Trophoblast cell (in vitro differentiated cells and primary cell): ENCODE measurements at regions not wholly inside any gene's neighbourhood (a gene's known extent, or its start where the extent isn't known, plus 50 kb on each side); places are given as distances from the start of the nearest gene placed in this dataset.

Experiments used
- DNase-seq, 2 donors: peaks; one replicate each; pipeline ENCODE4 v3.0.0-alpha.2; 2016
- H2AFZ ChIP-seq: 2 replicates; pipeline ENCODE4 v1.6.1; 2013; ENCODE audit warnings: low read length, moderate library complexity, mild to moderate bottlenecking; ENCODE audit not compliant: insufficient read depth, poor library complexity
- H2AK5ac ChIP-seq: 2 replicates; pipeline ENCODE4 v1.6.1; 2013; ENCODE audit warnings: mild to moderate bottlenecking, low read length
- H2BK120ac ChIP-seq: 2 replicates; pipeline ENCODE4 v1.6.1; 2013; ENCODE audit warnings: low read length, mild to moderate bottlenecking, moderate library complexity; ENCODE audit not compliant: insufficient read depth, poor library complexity
- H2BK12ac ChIP-seq: 2 replicates; pipeline ENCODE4 v1.6.1; 2013; ENCODE audit warnings: mild to moderate bottlenecking, low read length, moderate library complexity
- H2BK5ac ChIP-seq: 2 replicates; pipeline ENCODE4 v1.6.1; 2013; ENCODE audit warnings: low read length, low read depth, moderate library complexity, mild to moderate bottlenecking; ENCODE audit not compliant: poor library complexity
- H3K14ac ChIP-seq: 2 replicates; pipeline ENCODE4 v1.6.1; 2013; ENCODE audit warnings: mild to moderate bottlenecking, low read length
- H3K18ac ChIP-seq: 2 replicates; pipeline ENCODE4 v1.6.1; 2013; ENCODE audit warnings: mild to moderate bottlenecking, low read length
- H3K23ac ChIP-seq: 2 replicates; pipeline ENCODE4 v1.6.1; 2013; ENCODE audit warnings: low read length
- H3K27ac ChIP-seq: 2 replicates; pipeline ENCODE4 v1.5.1; 2013; ENCODE audit warnings: low read depth, mild to moderate bottlenecking, inconsistent platforms, low read length, moderate library complexity
- H3K27me3 ChIP-seq: 2 replicates; pipeline ENCODE4 v1.6.1; 2013; ENCODE audit warnings: inconsistent platforms, mild to moderate bottlenecking, low read length, moderate library complexity; ENCODE audit not compliant: insufficient read depth
- H3K36me3 ChIP-seq, 2 experiments: 1 replicate in 1 of 2; 2 replicates in 1 of 2; pipeline ENCODE4 v1.6.1; 2013; ENCODE audit warnings: low read length in 2 of 2, mild to moderate bottlenecking in 2 of 2, moderate library complexity in 1 of 2; ENCODE audit not compliant: insufficient read depth in 2 of 2, control insufficient read depth in 1 of 2
- H3K4ac ChIP-seq: 2 replicates; pipeline ENCODE4 v1.6.1; 2013; ENCODE audit warnings: low read depth, mild to moderate bottlenecking, low read length, moderate library complexity
- H3K4me1 ChIP-seq, 2 experiments: 1 replicate in 1 of 2; 2 replicates in 1 of 2; pipeline ENCODE4 v1.6.1; 2013; ENCODE audit warnings: low read length in 2 of 2, mild to moderate bottlenecking in 2 of 2, moderate library complexity in 1 of 2; ENCODE audit not compliant: insufficient read depth in 2 of 2, control insufficient read depth in 1 of 2
- H3K4me2 ChIP-seq: 2 replicates; pipeline ENCODE4 v1.6.1; 2013; ENCODE audit warnings: inconsistent platforms, mild to moderate bottlenecking, low read length, moderate library complexity
- H3K4me3 ChIP-seq: 2 replicates; pipeline ENCODE4 v1.5.1; 2013; ENCODE audit warnings: mild to moderate bottlenecking, low read depth, low read length, inconsistent platforms
- H3K79me1 ChIP-seq: one replicate; pipeline ENCODE4 v1.6.1; 2013; ENCODE audit warnings: low read length
- H3K79me2 ChIP-seq: 2 replicates; pipeline ENCODE4 v1.6.1; 2013; ENCODE audit warnings: low read length, mild to moderate bottlenecking; ENCODE audit not compliant: control insufficient read depth, insufficient read depth, poor library complexity
- H3K9ac ChIP-seq: 2 replicates; pipeline ENCODE4 v1.6.1; 2013; ENCODE audit warnings: mild to moderate bottlenecking, low read length
- H3K9me3 ChIP-seq: 2 replicates; pipeline ENCODE4 v1.6.1; 2013; ENCODE audit warnings: low read depth, mild to moderate bottlenecking, control low read depth, inconsistent platforms, low read length; ENCODE audit not compliant: insufficient read depth
- H4K12ac ChIP-seq: 2 replicates; pipeline ENCODE4 v1.6.1; 2013; ENCODE audit warnings: low read depth, mild to moderate bottlenecking, low read length, moderate library complexity
- H4K8ac ChIP-seq: 2 replicates; pipeline ENCODE4 v1.6.1; 2013; ENCODE audit warnings: low read depth, mild to moderate bottlenecking, low read length, moderate library complexity
- H4K91ac ChIP-seq: one replicate; pipeline ENCODE4 v1.6.1; 2013; ENCODE audit warnings: low read depth, mild to moderate bottlenecking, low read length, moderate library complexity
- WGBS: extraction: QIAGEN DNeasy Blood & Tissue Kit; methylation state at CpG from one replicate; pipeline ENCODE4 v1.1.7; 2013; ENCODE audit warnings: missing lambda C conversion rate; ENCODE audit not compliant: insufficient read length, insufficient coverage; ENCODE audit errors: extremely low coverage; 5-methylcytosine and 5-hydroxymethylcytosine counted together

DNA sequence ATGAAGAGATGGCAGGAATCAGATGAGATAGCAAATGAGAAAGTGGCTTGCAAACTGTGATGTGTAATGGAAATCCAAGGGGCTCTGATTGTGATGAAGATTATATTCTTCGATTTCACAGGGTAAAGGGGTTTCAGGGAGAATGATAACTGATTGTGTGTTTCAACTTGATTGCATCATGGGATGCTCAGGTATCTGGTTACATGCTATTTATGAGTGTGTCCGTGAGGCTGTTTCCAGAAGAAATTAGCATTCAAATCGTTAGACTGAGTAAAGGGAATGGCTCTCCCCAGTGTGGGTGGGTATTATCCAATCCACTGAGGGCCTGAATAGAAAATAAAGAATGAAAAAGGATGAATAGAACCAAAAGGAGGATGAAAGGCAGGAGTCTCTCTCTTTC, 278.7 kb upstream of the LARGE1 start:
- Histone ChIP-seq H3K79me1 (no peaks in the 10 kb centered on the region), H2AFZ (no peak overlapping the region), H3K18ac (no peak overlapping the region), H2BK120ac (no peak overlapping the region), H3K4ac (no peak overlapping the region), H3K23ac (no peak overlapping the region), H3K27me3 (no peaks in the 10 kb centered on the region), H2BK5ac (no peak overlapping the region), H3K36me3 (no peaks in the 10 kb centered on the region), H3K4me2 (no peak overlapping the region), H2AK5ac (no peak overlapping the region), H4K91ac (no peak overlapping the region), H3K4me3 (no peak overlapping the region), H3K27ac (no peak overlapping the region), H3K4me1 (no peaks in the 10 kb centered on the region), H4K12ac (no peak overlapping the region), H3K79me2 (no peaks in the 10 kb centered on the region), H2BK12ac (no peak overlapping the region), H3K9me3 (no peaks in the 10 kb centered on the region), H4K8ac (no peak overlapping the region), H3K9ac (no peak overlapping the region), H3K14ac (no peak overlapping the region)
- no CpG with 5 or more reads among the region's 3 CpGs for WGBS
- no peak for DNase-seq

DNA sequence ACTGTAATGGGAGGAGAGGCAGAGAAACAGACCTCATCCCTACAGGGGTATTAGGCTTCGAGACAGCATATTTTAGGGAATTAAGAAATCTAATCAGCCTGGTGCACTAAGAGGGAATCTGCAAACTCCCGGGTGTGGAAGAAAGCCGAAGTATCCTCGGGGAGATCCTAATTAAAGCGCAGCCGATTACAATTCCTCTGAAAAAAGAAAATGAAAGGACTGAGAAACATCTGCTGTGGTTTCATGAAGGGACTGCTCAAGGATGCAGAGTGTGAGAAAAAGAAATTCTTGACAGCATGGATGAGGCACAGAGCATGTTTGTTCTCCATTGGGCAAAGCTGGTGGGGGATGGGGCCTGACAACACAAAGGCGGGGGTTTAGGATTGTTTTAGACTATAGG, 290.0 kb upstream of the LARGE1 start:
- Histone ChIP-seq H3K4me1 (no peaks in the 10 kb centered on the region), H3K27me3 (no peaks in the 10 kb centered on the region), H2AK5ac (no peak overlapping the region), H3K4ac (no peak overlapping the region), H3K14ac (no peak overlapping the region), H3K27ac (no peak overlapping the region), H4K91ac (no peak overlapping the region), H3K23ac (no peak overlapping the region), H3K36me3 (no peaks in the 10 kb centered on the region), H4K12ac (no peak overlapping the region), H2BK5ac (no peak overlapping the region), H2BK120ac (no peak overlapping the region), H3K4me3 (no peak overlapping the region), H3K79me2 (no peaks in the 10 kb centered on the region), H2BK12ac (no peak overlapping the region), H3K4me2 (no peak overlapping the region), H3K79me1 (no peaks in the 10 kb centered on the region), H3K18ac (no peak overlapping the region), H4K8ac (no peak overlapping the region), H3K9me3 (no peaks in the 10 kb centered on the region), H2AFZ (no peak overlapping the region), H3K9ac (no peak overlapping the region)
- no CpG with 5 or more reads among the region's 7 CpGs for WGBS
- DNase-seq = no peak

DNA sequence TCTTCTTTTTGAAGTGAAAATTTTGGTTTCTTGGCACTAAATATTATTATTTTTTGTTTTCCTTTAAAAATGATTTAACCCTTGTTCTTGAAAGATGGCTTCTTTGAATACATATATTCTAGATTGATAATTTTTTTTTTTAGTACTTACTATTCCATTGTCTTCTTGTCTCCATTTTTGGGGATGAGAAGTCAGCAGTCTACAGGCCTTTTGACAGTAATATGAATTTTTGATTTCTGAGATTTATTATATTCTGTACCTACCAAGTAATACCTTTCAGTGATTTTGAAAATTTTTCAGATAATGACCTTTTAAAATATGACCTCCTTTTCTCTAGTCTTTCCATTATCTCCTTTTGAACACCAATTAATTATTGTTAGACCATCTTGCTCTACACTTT, 294.1 kb upstream of the LARGE1 start:
- Histone ChIP-seq H3K4ac (no peak overlapping the region), H2AFZ (no peak overlapping the region), H4K91ac (no peak overlapping the region), H3K27me3 (no peaks in the 10 kb centered on the region), H2BK5ac (no peak overlapping the region), H3K79me2 (no peaks in the 10 kb centered on the region), H2BK12ac (no peak overlapping the region), H2AK5ac (no peak overlapping the region), H3K79me1 (no peaks in the 10 kb centered on the region), H3K9me3 (peaks cover 2% of the 10 kb centered on the region), H3K36me3 (no peaks in the 10 kb centered on the region), H3K23ac (no peak overlapping the region), H3K18ac (no peak overlapping the region), H3K9ac (no peak overlapping the region), H3K4me1 (no peaks in the 10 kb centered on the region), H4K12ac (no peak overlapping the region), H3K4me2 (no peak overlapping the region), H2BK120ac (no peak overlapping the region), H3K4me3 (no peak overlapping the region), H3K27ac (no peak overlapping the region), H4K8ac (no peak overlapping the region), H3K14ac (no peak overlapping the region)
- DNase-seq = no peak

DNA sequence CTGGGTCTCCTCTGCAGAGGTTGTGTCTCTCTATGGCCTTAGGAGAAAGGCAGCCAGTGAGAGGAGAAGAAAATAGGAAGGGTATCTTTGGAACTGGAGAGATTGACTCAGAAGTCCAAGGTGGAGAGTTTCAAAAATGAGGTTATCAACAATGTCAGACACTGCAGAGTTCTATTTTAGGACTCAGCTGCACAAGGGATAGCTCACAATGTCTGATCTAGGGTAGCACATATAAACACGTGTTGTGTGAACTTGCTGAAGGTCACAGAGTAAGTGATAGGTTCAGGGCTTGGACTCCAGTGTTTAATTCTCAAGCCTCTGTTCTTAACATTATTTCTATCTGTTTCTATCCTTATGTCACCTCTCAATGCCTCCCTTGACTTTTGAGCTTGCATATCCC, 305.0 kb upstream of the LARGE1 start:
- Histone ChIP-seq H2AK5ac (no peak overlapping the region), H3K4ac (no peak overlapping the region), H2BK5ac (no peak overlapping the region), H2AFZ (no peak overlapping the region), H3K9me3 (no peaks in the 10 kb centered on the region), H3K79me1 (no peaks in the 10 kb centered on the region), H2BK12ac (no peak overlapping the region), H4K8ac (no peak overlapping the region), H3K27me3 (no peaks in the 10 kb centered on the region), H2BK120ac (no peak overlapping the region), H4K12ac (no peak overlapping the region), H3K23ac (no peak overlapping the region), H3K4me2 (no peak overlapping the region), H3K36me3 (no peaks in the 10 kb centered on the region), H3K79me2 (no peaks in the 10 kb centered on the region), H4K91ac (no peak overlapping the region), H3K9ac (no peak overlapping the region), H3K4me3 (no peak overlapping the region), H3K4me1 (no peaks in the 10 kb centered on the region), H3K14ac (no peak overlapping the region), H3K27ac (no peak overlapping the region), H3K18ac (no peak overlapping the region)
- no CpG with 5 or more reads among the region's 1 CpG for WGBS
- no peak for DNase-seq

DNA sequence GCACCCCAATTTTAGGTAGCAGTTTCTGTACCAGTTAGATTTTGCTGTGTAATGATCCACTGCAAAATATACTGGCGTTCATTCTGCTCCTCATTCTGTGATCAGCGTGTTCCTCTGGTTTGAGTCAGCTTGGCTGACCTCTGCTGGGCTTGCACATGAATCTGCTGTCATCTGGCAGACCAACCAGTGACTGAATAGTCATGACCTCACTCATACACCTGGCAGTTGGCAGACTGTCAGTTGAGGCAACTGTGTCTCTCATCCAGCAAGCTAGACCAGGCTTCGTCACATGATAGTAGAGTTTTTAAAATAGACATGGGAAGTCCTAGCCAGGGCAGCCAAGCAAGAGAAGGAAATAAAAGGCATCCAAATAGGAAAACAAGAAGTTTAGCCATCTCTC, 316.3 kb upstream of the LARGE1 start:
- no peak for DNase-seq
- no peak overlapping the region for H3K4me3 ChIP-seq
- H3K4ac ChIP-seq = no peak overlapping the region
- no peak overlapping the region for H3K9ac ChIP-seq
- no peaks in the 10 kb centered on the region for H3K4me1 ChIP-seq
- no peak overlapping the region for H2AFZ ChIP-seq
- no peak overlapping the region for H2BK120ac ChIP-seq
- no peaks in the 10 kb centered on the region for H3K27me3 ChIP-seq
- no peaks in the 10 kb centered on the region for H3K79me1 ChIP-seq
- H3K14ac ChIP-seq = no peak overlapping the region
- H3K23ac ChIP-seq = no peak overlapping the region
- H2BK5ac ChIP-seq = no peak overlapping the region
- no peak overlapping the region for H4K8ac ChIP-seq
- H3K9me3 ChIP-seq = no peaks in the 10 kb centered on the region
- no CpG with 5 or more reads among the region's 3 CpGs for WGBS
- H3K36me3 ChIP-seq = no peaks in the 10 kb centered on the region
- no peak overlapping the region for H3K4me2 ChIP-seq
- no peak overlapping the region for H3K18ac ChIP-seq
- H2AK5ac ChIP-seq = no peak overlapping the region
- H3K79me2 ChIP-seq = no peaks in the 10 kb centered on the region
- H4K12ac ChIP-seq = no peak overlapping the region
- H4K91ac ChIP-seq = no peak overlapping the region
- H2BK12ac ChIP-seq = no peak overlapping the region
- no peak overlapping the region for H3K27ac ChIP-seq
